ENCODE measurements at regions not wholly inside any gene's neighbourhood (a gene's known extent, or its start where the extent isn't known, plus 50 kb on each side); places are given as distances from the start of the nearest gene placed in this dataset.

DNA sequence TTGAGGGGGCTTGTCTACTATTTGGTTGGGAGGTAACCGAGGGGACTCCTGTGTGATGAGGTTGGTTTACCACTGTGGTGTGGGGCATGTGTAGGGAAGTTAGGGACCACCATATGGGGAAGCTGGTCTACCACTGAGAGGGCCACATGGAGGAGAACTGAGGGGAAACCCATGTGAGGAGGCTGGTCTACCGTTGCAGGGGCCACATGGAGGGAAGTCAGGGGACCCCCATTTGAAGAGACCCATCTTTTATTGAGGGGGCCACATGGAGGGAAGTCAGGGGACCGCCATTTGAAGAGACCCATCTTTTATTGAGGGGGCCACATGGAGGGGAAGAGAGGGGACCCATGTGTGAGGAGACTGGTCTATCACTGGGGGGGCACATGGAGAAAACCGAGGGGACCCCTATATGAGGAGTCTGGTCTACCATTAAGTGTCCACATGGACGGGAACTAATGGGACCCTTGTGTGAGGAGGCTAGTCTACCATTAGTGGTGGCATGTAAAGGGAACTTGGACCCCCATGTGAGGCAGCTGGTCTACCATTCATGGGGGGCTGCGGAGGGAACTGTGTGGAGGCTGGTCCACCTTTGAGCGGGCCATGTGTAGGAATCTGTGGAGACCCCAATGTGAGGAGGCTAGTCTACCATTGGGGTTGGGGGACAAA is 165.5 kb downstream of the FBLN2 start:
- peak; percentile 16 for DNase-seq (ENCODE audit: low spot score)

DNA sequence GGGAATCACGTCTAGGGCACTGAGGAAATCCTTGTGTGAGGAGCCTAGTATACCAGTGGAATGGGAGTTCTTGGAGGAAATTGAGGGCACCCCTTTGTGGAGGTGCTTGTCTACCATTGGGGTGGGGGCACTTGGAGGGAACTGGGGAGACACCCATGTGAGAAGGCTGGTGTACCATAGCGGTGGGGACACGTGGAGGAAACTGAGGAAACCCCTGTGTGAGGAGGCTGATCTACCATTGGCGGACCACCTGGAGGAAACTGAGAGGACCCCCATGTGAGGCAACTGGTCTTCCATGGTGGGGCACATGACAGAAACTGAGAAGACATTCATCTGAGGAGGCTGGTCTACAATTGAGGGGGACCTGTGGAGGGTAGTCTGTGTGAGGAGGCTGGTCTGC is 164.5 kb downstream of the FBLN2 start:
- no peak for DNase-seq (ENCODE audit: low spot score)

DNA sequence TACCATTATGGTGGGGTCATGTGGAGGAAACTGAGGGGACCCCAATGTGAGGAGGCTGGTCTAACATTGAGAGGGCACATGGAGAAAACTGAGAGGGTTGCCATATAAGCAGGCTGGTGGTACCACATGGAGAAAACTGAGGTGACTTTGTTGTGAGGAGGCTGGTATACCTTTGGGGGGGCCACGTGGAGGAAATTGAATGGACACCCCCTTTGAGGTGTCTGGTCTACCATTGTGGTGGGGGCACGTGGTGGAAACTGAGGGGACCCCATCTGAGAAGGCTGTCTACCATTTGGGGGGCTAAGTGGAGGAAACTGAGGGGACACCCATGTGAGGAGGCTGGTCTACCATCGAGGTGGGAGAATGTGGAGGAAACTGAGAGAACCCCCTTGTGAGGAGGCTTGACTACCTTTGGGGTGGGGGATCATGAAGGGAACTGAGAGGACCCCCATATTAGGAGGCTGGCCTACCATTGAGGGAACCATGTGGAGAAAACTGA is 163.8 kb downstream of the FBLN2 start:
- peak; percentile 25 for DNase-seq (ENCODE audit: low spot score)

DNA sequence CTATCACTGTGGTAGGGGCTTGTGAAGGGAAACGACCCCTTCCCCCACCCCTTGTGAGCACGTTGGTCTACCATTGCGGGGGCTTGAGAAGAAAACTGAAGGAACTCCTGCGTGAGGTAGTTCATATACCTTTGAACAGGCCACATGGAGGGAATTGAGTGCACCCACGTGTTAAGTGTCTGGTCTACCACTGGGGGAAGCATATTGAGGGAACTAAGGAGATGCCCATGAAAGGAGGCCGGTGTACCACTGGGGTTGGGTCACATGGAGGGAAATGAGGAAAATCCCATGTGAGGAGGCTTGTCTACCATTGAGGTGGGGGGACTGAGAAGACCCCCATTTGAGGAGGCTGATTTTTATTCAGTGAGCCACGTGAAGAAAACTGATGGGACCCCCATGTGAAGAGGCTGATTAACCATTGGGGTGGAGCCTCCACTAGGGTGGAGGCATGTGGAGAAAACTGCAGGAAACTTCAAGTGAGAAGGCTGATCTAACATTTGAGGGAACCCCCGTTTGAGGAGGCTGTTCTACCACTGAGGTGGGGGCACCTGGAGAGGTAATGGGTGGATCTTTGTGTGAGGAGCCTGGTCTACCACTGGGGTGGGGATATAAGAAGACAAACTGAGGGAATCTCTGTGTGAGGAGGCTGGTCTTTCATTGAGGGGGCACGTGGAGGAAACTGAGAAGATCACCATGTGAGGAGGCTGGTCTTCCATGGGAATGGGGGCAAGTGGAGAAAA is 163.2 kb downstream of the FBLN2 start:
- DNase-seq (ENCODE audit: low spot score): peak; percentile 22

DNA sequence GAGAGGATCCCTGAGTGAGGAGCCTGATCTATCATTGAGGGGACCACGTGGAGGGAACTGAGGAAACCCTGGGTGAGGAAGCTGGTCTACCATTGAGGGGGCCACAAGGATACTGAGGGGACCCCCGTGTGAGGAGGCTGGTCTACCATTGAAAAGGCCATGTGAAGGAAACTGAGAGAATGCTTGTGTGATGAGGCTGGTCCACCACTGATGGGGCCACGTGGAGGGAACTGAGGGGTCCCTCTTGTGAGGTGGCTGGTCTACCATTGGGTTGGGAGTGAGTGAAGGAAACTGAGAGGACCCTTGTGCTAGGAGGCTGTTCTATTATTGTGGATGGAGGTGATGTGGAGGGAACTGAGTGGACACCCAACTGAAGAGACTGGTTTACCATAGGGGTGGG is 161.3 kb downstream of the FBLN2 start:
- peak; percentile 18 for DNase-seq (ENCODE audit: low spot score)

DNA sequence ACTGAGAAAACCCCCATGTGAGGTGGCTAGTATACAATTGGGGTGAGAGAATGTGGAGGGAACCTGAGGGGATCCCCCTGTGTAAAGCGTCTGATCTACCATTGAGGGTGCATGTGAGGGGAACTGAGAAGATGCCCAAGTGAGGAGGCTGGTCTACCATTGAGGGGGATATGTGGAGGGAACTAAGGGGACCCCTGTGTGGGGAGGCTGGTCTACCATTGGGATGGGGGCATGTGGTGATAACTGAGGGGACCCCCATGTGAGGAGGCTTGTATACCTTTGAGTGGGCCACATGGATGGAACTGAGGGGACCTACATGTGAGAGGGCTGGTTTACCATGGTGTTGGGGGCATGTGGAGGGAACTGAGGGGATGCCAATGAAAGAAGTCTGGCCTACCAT is 160.8 kb downstream of the FBLN2 start:
- DNase-seq (ENCODE audit: low spot score): no peak

DNA sequence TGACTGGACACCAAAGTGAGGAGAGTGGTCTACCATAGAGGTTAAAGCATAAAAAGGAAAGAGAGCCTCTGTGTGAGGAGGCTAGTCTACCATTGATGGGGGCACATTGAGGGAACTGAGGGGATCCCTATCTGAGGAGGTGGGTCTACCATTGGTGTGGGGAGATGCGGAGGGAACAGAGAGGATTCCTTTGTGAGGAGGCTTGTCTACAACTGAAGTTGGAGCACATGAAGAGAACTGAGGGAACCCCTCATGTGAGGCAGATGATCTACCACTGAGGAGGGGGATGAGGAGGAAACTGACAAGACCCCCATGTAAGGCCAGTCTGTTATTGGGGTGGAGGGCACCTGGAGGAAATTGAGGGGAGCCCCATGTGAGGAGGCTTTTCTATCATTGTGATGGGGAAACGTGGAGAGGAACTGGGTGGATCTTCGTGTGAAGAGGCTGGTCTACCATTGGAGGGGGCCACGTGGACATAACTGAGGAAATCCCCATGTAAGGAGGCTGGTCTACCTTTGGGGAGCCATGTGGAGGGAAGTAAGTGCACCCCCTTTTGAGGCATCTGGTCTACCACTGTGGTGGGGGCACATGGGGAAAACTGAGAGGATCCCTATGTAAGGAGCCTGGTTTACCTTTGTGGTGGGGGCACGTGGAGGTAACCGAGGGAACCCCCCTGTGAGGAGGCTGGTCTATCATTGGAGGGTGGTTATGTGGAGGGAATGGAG is 160.1 kb downstream of the FBLN2 start:
- peak; percentile 29 for DNase-seq (ENCODE audit: low spot score)

DNA sequence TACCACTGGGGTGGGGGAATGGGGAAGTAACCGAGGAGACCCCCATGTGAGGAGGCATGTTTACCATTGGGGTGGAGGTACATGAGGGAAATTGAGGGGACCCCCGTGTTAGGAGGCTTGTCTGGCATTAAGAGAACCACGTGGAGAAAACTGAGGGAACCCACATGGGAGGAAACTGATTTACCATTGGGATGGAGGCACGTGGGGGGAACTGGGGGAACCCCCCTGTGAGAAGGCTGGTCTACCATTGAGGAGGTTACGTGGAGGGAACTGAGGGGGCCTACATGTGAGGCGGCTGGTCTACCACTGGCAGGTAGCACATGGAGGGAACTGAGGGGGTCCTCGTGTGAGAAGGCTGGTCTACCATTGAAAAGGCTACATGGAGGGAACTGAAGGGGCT is 159.4 kb downstream of the FBLN2 start:
- DNase-seq (ENCODE audit: low spot score): peak; percentile 16

DNA sequence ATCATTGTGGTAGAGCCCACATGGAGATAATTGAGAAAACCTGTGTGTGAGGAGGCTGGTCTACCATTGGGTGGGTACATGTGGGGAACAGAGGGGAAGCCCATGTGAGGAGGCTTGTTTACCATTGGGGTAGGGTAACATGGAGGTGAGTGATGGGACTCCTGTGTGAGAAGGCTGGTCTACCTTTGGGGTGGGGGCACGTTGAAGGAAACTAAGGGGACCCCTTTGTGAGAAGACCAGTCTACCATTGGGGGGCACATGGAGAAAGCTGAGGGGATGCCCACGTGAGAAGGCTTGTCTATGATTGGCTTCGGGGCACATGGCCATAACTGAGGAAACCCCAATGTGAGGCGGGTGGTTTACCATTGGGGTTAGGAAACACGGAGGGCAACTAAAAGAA is 158.5 kb downstream of the FBLN2 start:
- peak; percentile 23 for DNase-seq (ENCODE audit: low spot score)

DNA sequence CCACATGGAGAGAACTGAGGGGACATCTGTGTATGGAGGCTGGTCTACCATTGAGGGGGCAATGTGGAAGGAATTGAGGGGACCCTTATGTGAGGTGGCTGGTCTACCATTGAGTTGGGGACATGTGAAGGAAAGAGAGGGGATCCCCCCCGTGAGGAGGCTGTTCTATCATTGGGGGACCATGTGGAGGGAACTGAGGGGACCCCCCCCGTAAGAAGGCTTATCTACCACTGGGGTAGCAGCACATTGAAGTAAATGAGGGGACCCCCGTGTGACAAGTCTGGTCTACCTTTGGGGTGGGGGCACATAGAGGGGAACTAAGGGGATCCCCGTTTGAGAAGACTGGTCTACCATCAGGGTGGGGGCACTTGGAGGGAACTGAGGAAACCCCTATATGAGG is 158.0 kb downstream of the FBLN2 start:
- no peak for DNase-seq (ENCODE audit: low spot score)

DNA sequence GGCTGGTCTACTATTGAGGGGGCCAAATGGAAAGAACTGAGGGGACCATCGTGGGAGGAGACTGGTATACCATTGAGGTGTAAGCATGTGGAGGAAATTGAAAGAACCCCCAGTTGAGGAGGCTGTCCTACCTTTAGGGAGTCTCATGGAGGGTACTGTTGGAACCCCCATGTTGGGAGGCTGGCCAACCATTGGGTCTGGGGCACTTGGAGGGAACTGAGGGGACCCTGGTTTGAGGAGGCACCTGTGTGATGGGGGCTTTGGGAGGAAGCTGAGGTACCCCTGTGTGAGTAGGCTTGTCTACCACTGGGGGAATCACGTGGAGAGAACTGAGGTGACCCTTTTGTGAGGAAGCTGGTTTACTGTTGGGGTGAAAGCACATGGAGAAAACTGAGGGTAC is 157.5 kb downstream of the FBLN2 start:
- DNase-seq (ENCODE audit: low spot score): peak; percentile 24

DNA sequence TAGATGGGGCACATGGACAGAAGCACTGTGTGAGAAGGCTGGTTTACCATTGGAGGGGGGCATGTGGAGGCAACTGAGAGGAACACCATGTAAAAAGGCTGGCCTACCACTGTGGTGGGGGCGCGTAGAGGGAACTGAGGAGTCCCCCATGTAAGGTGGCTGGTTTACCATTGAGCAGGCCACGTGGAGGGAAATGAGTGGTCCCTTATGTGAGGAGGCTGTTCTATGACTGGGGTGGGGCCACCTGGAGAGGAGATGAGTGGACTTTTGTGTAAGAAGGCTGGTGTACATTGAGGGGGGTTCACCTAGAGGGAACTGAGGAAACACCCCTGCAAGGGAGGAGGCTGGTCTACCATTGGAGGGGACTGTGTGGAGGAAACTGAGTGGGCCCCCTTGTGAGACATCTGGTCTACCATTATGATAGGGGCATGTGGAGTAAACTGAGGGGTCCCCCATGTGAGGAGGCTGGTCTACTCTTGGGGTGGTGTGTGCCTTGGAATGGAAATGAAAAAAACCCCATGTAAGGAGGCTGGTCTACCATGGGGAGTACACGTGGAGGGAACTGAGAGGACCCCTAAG is 156.9 kb downstream of the FBLN2 start:
- peak; percentile 14 for DNase-seq (ENCODE audit: low spot score)

DNA sequence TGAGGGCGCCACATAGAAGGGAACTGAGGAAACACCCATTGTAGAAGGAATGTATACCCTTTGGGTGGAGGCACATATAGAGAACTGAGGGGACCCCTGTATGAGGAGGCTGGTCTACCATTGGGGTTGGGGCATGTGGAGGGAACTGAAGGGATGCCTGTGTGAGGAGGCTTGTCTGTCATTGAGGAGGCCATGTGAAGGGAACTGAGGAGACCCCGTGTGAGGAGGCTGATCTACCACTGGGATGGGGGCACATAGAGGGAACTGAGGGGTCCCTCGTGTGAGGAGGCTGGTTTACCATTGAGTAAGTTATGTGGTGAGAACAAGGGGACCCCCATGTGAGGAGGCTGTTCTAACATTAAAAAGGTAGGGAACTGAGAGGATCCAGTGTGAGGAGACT is 156.1 kb downstream of the FBLN2 start:
- DNase-seq (ENCODE audit: low spot score): peak; percentile 20

DNA sequence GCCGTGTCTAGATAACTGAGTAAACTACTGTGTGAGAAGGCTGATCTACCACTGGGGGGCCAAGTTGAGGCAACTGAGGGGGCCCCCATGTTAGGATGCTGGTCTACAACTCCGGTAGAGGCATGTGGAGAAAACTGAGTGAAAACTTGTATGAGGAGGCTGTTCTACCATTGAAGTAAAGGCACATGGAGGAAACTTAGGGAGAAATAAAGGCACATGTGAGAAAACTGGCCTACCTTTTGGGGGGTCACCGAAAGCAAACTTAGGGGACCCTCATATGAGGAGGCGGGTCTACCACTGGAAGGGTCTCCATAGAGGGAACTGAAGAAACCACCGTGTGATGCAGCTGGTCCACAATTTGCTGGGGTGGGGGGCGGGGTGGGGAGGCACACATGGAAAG is 155.2 kb downstream of the FBLN2 start:
- DNase-seq (ENCODE audit: low spot score): peak; percentile 24

DNA sequence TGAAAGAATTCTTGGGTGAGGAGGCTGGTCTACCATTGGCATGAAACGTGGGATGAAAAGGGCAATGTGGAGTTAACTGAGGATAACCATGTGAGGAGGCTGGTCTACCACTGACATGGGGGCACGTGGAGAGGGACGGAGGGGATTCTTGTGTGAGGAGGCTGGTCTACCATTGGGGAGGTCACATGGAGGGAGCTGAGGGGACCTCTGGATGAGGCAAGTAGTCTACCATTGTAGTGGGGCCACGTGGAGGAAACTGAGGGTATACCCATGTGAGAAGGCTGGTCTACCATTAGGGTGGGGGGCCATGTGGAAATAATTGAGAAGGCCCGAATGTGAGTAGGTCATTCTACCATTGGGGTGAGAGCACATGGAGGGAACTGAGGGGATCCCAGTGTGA is 154.1 kb downstream of the FBLN2 start:
- peak; percentile 24 for DNase-seq (ENCODE audit: low spot score)

DNA sequence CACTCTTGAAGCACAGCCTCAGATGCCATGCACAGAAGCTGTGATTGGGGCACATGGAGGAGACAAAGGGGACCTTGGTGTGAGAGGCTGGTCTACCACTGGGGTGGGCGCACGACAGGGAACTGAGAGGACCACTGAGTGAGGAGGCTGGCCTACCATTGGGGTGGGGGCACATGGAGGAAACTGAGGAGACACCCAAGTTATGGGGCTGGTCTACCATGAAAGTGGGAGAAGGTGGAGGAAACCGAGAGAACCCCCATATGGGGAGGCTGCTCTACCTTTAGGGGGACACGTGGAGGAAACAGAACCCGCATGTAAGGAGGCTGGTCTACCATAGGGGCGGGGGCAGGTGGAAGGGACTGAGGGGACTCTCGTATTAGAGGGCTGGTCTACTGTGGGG is 153.4 kb downstream of the FBLN2 start:
- peak; percentile 20 for DNase-seq (ENCODE audit: low spot score)

DNA sequence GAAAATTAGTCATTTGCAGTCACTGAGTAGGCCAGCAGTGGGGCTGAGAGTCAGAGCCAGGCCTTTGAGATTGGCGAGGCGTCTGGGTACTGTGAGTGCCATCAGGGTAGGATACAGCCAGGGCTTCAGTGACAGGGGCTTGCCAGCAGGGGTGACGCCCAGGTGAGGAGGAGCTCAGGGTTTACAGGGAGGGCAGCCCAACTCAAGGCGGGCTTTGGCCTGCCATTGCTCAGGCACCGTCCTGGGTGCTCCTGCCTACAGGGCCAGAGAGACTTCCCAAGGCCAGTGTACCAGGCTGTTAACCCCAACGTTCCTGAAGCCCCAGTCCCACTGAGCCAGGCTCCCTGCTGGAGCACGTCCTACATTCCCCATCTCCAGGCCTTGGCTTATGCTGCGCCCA is 152.0 kb downstream of the FBLN2 start:
- DNase-seq (ENCODE audit: low spot score): no peak

DNA sequence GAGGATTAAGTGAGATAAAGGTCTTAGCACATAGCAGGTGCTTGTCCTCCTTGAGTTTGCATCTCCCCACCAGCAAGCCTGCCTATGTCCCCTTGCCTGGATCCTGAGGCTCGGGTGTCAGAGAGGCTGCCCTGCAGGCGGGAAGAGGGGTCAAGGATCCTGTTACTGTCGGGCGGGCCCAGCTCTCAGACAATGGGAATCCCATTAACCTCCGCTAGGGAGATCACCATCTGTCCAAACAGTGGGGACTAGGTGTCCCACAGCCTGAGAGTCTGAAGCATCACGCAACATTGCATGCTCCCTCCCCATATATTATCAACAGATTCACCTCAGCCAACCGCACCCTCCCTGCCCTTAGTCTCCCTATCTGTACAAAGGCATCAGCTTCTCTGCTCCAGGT is 151.4 kb downstream of the FBLN2 start:
- peak; percentile 61 for DNase-seq (ENCODE audit: low spot score)

DNA sequence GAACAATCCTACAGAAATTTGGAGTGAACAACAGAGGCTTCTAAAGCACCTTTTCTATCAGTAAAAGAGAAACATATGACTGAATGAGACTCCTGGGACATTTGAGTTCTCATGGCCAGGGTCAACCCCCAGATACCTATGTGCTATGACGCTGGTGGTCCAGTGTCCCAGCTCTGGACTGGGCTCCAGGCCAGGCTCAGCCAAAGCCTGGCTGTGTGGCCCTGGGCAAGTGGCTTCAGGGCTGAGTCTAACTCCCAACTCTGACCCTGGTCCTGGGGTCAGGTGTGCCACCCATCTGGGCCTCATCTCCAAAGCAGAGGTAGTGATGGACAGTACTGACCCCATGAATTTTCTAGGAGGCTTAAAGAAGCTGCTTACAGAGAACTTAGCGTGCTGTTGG is 147.8 kb downstream of the FBLN2 start:
- no peak for DNase-seq (ENCODE audit: low spot score)

DNA sequence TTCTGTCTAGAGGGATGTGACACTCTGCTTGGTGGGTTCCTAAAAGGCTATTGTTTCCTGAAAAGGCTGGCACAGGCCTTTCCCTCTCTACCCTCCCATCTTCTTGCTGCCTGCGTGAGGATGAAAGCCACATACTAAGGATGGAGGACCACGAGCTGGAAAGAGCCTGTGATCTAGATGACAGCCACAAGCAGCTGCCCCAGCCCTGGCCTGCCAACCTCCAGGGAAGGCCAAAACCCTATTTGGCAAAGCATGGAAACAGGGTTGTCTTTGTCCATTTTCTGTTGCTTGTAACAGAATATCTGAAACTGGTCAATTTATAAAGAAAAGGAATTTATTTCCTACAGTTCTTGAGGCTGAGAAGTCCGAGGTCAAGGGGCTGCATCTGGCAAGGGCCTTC is 144.5 kb downstream of the FBLN2 start:
- DNase-seq (ENCODE audit: low spot score): no peak

DNA sequence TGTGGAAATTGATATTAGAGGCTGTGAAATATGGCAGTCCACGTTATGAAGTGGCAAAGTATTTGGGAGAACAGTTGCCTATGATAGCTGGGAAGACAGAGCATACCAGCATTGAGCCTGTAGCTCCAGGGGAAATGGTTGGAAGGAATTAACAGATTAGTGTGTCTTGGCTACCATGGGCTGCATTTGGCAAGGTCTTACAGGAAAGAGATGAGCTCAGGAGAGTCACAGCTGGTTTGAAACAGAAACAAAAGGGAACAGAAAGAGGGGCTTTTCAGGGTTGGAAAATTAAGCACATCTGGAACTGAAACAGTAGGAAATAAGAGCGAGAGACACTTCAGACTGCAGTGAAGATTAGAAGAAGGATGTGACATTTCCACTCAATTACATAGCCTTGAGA is 141.7 kb downstream of the FBLN2 start:
- no peak for DNase-seq (ENCODE audit: low spot score)

DNA sequence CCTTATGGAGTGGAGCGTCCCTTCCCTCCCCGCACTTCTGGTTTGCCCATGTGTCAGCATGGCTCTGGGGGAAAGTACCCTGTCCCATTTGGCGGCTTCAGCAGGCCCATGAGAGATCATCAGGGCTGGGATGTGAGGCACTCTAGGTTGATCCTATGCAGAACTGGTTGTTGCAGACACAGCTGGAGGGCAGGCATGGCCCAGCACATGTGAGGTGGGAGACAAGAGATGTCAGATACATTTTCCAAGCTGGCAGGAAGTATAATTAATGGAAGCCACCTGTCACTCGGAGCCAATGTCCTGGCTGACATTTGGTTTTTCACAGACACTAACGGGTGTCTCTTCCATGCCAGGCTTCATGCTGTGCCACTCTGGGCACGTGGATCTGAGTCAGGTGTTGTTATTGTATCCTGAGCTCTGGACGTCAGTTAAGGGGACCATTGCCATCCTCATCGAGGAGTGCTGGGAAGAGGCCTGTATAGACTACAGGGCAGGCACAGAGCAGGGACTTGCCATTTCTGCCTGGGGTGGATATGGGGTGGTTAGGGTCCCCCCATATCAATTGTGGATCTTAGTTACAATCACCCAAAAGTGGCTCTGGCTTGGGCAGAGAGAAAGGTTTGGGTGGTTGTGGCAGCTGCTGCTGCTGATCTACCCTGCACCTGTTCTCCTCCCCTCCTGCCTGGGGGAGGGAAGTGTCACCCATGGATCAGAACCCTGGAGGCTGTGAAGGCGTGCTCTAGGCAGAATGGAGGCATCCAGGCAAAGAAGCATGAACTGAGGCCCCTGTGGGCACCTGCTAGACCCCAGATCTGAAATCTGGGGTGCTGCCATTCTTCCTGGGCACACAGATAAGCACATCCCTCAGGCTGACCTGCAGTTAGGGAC is 140.7 kb downstream of the FBLN2 start:
- no peak for DNase-seq (ENCODE audit: low spot score)
